Ishikawa (cell line): ENCODE measurements at regions not wholly inside any gene's neighbourhood (a gene's known extent, or its start where the extent isn't known, plus 50 kb on each side); places are given as distances from the start of the nearest gene placed in this dataset.

ENCODE experiments used
- CEBPB ChIP-seq: IDR thresholded peaks from 2 replicates; pipeline ENCODE4 v1.6.1; 2012
- CREB1 ChIP-seq: IDR thresholded peaks from 2 replicates; pipeline ENCODE4 v1.6.1; 2012; ENCODE audit warnings: low read depth
- EP300 ChIP-seq: IDR thresholded peaks from 2 replicates; pipeline ENCODE4 v1.6.1; 2012; ENCODE audit warnings: borderline replicate concordance
- NFIC ChIP-seq: IDR thresholded peaks from 2 replicates; pipeline ENCODE4 v1.6.1; 2012
- YY1 ChIP-seq: IDR thresholded peaks from 2 replicates; pipeline ENCODE4 v1.6.1; 2012; ENCODE audit warnings: low read depth
- TF ChIP-seq, protein P1 (sequence below): IDR thresholded peaks from 2 replicates; pipeline ENCODE4 v1.6.1; 2012
- TF ChIP-seq, protein P2 (sequence below): IDR thresholded peaks from 2 replicates; pipeline ENCODE4 v1.6.1; 2012
- TF ChIP-seq, protein P3 (sequence below): IDR thresholded peaks from 2 replicates; pipeline ENCODE4 v1.6.1; 2012; ENCODE audit warnings: low read depth, mild to moderate bottlenecking

DNA sequence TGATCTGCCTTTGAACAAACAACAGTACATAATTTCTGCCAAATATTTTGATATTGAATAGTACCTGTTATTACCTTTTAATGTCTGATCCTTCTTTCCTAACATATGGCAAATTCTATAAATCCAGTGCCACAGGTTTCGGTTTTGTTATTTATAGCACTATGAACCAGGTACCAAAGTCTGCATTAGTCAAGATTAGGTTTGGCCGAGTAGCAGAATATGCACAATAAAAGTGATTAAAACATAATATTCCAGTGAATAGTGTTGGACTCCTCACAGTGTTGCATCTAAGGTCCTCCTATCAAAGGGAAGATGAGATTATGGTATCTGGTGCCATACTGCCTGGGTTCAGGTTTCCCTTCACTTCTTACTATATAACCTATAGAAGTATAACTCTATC, 599.0 kb downstream of the ZPLD1 start:
- TF ChIP-seq, protein P1, sequence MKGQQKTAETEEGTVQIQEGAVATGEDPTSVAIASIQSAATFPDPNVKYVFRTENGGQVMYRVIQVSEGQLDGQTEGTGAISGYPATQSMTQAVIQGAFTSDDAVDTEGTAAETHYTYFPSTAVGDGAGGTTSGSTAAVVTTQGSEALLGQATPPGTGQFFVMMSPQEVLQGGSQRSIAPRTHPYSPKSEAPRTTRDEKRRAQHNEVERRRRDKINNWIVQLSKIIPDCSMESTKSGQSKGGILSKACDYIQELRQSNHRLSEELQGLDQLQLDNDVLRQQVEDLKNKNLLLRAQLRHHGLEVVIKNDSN: no peak
- TF ChIP-seq CREB1 (no peak), NFIC (no peak), YY1 (no peak), CEBPB (no peak), EP300 (no peak)
- TF ChIP-seq, protein P2, sequence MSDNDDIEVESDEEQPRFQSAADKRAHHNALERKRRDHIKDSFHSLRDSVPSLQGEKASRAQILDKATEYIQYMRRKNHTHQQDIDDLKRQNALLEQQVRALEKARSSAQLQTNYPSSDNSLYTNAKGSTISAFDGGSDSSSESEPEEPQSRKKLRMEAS: no peak
- TF ChIP-seq, protein P3, sequence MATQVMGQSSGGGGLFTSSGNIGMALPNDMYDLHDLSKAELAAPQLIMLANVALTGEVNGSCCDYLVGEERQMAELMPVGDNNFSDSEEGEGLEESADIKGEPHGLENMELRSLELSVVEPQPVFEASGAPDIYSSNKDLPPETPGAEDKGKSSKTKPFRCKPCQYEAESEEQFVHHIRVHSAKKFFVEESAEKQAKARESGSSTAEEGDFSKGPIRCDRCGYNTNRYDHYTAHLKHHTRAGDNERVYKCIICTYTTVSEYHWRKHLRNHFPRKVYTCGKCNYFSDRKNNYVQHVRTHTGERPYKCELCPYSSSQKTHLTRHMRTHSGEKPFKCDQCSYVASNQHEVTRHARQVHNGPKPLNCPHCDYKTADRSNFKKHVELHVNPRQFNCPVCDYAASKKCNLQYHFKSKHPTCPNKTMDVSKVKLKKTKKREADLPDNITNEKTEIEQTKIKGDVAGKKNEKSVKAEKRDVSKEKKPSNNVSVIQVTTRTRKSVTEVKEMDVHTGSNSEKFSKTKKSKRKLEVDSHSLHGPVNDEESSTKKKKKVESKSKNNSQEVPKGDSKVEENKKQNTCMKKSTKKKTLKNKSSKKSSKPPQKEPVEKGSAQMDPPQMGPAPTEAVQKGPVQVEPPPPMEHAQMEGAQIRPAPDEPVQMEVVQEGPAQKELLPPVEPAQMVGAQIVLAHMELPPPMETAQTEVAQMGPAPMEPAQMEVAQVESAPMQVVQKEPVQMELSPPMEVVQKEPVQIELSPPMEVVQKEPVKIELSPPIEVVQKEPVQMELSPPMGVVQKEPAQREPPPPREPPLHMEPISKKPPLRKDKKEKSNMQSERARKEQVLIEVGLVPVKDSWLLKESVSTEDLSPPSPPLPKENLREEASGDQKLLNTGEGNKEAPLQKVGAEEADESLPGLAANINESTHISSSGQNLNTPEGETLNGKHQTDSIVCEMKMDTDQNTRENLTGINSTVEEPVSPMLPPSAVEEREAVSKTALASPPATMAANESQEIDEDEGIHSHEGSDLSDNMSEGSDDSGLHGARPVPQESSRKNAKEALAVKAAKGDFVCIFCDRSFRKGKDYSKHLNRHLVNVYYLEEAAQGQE: no peak
